DMS 273 treated with DMSO at 0.1 percent for 48 hours (cell line): ENCODE measurements at regions not wholly inside any gene's neighbourhood (a gene's known extent, or its start where the extent isn't known, plus 50 kb on each side); places are given as distances from the start of the nearest gene placed in this dataset.

ENCODE experiments used
- DNase-seq: peaks from one replicate; lab custom pipeline; 2025; lab: John Stamatoyannopoulos, UW

- no peak for DNase-seq
Observed at GRCh38 chr22:44592126-44592823, 94.2 kb upstream of the RTL6 start.

DNA sequence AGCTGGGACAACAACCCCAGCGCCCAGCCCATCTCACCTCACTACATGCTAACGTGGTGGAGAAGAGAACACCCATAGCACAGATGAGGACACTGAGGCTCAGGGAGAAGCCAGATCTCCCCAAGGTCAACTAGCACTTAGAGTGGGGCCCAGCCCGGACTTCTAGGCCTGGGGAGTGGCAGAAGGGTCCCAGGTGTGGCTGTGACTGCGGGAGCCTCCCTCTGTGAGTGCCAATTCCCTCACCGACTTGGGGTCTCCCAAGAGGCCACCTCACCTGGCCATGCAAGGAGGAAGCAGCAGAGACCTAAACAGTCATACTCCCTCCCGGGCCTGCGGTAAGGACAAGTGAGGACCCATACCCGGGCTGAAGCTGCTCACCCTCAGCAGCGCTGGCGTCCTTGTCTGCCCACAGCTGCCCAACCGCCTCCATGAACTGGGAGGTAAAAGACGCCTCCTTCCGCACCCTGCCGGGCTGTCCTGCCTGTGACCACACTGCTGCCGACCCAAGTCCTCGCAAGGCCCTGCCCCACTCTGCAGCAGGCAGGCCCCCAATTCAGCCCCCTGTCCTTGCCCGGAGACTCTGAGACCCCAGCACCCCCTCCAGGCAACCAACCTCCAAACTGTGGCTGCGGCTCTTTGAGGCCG, 93.2 kb upstream of the RTL6 start:
- DNase-seq: no peak

GRCh38 chr22:44590291-44590690, 92.3 kb upstream of the RTL6 start:
- DNase-seq: no peak

DNA sequence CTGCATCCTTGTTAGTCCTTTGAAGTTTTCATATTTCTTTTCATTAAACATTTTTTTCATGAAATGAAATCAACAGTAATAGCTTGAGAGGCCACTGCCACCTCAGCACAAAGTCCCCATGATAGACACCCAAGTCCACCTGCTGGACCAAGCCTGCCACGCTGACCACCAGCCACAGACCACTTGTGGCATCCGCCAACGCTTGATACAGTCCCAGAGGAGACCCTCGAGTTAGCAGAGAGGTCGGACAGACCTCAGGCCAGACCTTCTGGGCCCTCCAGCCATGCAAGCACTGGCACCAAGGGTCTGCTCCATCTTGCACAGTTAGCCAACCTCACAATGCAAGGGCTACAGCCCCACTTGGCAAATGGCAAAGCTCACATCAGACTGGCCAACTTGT, 91.8 kb upstream of the RTL6 start:
- no peak for DNase-seq

DNA sequence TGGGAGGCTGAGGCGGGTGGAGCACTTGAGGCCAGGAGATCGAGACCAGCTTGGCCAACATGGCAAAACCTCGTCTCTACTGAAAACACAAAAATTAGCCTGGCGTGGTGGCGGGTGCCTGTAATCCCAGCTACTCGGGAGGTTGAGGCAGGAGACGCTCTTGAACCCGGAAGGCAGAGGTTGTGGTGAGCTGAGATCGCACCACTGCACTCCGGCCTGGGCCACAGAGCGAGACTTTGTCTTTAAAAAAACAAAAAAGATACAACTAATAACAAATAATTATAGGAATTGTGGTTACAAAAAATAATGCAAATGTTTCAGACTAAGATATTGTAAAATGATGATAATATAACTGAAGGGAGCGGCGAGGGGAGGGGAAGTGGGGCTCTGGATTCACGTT, 90.3 kb upstream of the RTL6 start:
- DNase-seq: no peak

DNA sequence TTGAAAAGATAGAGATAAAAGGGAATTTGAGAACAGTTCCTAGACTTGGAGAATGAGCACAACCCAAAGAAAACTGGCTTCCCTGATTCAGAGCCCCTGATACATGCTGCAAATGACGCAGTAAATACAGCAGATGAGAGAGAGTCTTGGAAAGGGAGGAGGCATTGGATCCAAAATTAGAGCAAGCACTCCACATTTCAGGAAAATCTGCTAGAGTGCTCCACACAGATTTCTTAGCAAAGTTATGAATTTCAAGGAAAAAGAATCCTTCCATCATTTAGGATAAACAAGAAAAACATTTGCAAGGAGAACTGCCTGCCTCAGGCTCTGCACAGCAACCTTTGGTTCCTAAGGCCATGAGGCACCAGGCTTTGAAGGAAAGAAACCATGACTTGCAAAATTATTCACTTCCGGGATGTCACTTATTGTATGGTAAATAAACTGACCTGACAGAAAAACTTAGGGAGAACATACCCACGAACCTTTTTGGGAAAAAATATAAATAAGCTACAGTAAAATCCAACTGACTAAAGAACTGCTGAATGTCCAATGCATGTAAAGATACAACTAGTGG, 89.8 kb upstream of the RTL6 start:
- DNase-seq: no peak

DNA sequence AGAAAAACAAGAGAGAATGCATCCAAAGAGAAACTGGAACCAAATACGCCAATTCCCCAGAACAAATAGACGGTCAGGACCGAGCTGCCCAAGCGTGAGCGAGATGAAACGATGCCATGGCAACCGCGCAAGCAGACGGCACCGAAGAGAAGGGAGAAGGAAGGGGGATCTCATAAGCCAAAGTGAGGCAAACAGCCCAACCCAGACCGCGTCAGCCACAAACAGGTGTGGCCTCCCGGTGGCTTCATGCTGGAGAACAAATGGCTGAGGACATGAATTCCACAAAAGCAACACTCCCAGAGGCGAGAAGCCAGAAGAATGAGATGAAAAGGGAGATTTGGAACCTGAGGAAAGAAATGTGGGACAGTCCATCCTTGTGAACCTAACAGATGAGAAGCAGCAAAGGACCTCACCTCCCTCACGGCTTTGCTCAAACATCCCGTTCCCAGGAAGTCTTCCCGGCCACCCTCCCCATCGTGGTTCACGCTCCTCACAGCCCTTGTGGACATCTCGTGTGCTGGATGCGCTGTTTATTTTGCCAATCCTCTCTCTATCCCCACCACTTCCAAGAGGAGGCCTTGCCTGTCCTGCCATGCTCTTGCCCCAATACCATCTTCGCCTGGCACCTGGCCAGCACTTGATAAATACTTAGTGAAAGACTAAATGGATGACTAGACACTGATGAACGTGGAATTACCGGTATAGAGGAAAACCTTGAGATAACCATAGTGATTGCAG, 89.1 kb upstream of the RTL6 start:
- DNase-seq: no peak

DNA sequence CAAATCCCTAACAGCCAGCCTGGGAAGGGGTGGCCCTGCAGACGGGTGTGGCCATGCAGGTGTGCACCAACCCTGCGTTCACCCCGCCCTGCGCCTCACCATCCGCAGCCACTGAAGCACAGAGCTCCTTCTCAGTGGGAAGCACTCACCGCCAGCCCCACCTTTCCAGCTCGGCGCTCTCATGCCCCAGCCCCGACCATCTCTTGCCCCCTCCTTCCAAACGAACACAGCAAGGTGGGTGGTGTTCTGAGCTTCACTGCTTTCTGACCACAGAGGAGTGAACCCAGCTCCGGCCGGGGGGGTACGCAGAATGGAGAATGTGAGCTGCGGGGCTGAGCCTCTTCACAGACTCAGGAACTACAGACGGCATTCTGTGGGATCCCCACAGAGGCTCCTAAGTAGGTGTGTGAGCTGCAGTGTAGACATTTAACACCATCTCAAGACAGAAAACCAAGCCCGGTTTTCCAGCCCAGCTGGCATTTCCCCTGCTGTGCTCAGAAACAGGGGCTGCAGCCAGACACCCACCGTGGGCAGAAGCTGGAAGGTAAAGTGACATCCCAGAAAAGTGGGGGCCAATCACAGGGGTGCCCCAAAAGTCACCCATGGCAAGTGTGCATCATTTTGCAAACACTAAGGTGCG, 88.4 kb upstream of the RTL6 start:
- DNase-seq: no peak

DNA sequence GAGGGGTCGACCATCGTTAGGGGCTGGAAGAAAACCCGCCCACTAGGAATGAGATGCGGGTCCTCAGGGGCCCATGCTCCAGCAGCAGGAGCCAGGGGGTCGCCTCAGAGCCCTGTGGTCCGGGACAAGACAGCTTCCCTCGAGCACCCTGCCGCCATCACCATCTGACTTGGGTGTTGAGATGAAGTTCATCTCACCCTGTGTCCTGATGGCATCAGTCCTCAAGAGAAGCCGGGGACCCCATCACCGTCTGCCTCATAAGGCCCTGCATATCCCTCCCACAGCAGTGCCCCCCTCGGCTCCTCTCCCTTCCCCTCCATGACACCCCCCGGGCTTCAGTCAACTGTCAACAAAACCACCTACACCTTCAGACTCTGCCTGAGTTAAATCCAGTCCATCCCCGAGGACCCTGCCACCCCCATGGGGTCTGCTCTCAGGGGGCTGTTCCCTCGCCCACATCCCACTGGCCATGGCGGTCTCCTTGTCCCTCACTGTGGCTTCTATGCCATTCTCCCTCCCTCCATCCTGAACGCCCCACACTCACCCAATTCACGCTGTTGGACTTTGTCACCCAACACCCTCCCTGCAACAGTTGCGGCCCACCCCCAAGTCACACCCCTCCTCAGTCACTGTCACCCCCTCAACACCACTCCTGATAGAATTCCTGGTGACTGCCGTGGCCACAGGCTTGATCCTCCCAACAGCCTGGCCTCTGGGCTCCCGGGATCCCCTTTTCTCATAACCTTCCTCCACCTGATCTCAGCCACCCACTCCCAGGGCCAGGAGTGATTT, 87.7 kb upstream of the RTL6 start:
- no peak for DNase-seq

DNA sequence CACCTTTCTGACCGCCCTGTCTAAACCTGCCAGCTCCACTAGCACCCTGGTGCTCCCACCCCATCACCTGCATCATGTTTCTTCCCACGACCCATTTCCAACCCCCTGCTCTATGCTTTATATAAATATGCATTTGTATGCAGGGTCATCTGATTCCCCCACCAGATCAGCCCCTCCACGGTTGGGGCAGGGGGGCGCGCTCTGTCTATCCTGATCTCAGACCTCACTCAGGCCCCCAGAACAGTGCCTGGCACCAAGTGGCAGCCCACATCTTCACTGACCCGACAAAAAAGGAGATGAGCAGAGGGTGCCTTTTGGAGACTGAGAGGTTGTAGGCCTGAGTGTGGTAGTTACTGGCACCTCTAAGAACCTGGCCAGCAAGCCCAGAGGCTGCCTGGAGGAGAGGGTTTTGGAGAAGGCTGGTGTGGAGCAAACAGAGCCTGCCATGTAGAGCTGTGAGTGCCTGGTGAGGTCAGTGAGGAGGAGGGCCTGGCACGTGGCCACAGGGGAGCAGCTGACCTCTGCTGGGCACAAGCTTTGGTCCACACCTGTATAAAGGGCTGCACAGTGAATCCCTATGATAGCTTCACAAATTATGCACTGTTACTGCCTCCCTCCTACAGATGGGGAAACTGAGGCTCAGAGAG, 86.3 kb upstream of the RTL6 start:
- DNase-seq: no peak

GRCh38 chr22:44583854-44584253, 85.8 kb upstream of the RTL6 start:
- no peak for DNase-seq

DNA sequence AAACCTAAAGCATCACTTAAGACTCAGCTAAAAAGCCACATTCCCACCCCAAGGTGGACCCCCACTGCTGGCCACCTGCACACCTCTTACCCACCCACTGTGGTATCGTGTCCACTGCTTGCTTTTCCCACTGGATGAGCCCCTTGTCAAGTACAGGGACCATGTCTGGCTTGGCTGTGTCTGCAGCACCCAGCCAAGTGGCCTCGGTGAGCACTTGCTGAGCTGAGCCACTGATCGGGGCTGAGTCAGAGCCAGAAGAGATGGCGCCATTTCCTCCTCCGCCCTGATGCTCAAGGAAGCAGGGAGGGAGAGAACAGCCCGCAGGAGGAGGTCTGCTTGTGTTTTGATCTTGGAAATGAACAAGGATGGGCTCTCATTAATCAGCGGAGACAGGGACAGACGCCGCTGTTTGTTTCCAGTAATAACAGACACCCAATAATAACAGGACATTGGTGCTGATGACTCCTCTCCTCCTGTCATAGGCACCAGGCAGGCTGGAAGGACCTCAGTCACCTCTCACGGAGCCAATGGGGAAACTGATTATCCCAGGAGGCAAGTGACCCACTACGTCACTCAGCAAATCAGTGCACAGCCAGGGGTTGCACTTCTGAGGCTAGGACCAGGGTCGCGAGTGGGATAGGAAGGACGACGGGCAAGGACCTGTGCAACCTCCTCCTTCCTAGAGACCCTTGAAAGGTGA, 85.2 kb upstream of the RTL6 start:
- DNase-seq: no peak

- no peak for DNase-seq
Observed at GRCh38 chr22:44582016-44582415, 84.0 kb upstream of the RTL6 start.

DNA sequence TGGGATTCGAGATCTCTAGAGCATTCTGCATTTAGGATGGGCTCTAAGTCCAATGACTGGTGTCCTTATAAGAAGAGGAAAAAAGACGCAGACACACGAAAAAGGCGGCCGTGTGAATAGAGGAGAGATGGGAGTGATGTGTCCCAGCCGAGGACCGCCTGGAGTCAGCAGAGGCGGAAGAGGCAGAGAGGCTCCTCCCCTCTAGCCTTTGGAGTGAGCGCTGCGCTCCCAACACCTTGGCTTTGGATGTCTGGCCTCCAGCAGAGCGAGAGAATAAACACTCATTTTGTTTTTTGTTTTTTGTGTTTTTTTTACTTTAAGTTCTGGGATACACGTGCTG, 83.0 kb upstream of the RTL6 start:
- DNase-seq: no peak

GRCh38 chr22:44580176-44581095, 82.4 kb upstream of the RTL6 start:
- no peak for DNase-seq

GRCh38 chr22:44578516-44579230, 80.6 kb upstream of the RTL6 start:
- no peak for DNase-seq

GRCh38 chr22:44578110-44578457, 80.1 kb upstream of the RTL6 start:
- DNase-seq: no peak

- DNase-seq: no peak
Observed at GRCh38 chr22:44577391-44578109, 79.5 kb upstream of the RTL6 start.
